ENCODE measurements at regions not wholly inside any gene's neighbourhood (a gene's known extent, or its start where the extent isn't known, plus 50 kb on each side); places are given as distances from the start of the nearest gene placed in this dataset.

- no peak for TF ChIP-seq PPARA (CRISPR knock-in tag; IDR thresholded peaks at IDR 0.05; ENCODE audit: borderline replicate concordance)
- TF ChIP-seq SNAI2 (CRISPR knock-in tag; IDR thresholded peaks at IDR 0.05): no peak
- no peak for TF ChIP-seq ESRRG (CRISPR knock-in tag; IDR thresholded peaks at IDR 0.05)
- no peak for TF ChIP-seq ZNF565 (CRISPR knock-in tag; conservative IDR thresholded peaks at IDR 0.05; ENCODE audit: low read depth)
- TF ChIP-seq ZFP30 (CRISPR knock-in tag; IDR thresholded peaks at IDR 0.05): no peak
- no peak for TF ChIP-seq POU6F1 (CRISPR knock-in tag; IDR thresholded peaks at IDR 0.05; ENCODE audit: borderline replicate concordance, low read depth)
- TF ChIP-seq ZC3H10 (CRISPR knock-in tag; IDR thresholded peaks at IDR 0.05): no peak
- no peak for TF ChIP-seq PATZ1 (CRISPR knock-in tag; IDR thresholded peaks at IDR 0.05; ENCODE audit: borderline replicate concordance)
- no peak for TF ChIP-seq CSRNP3 (CRISPR knock-in tag; IDR thresholded peaks at IDR 0.05)
- TF ChIP-seq TOX (CRISPR knock-in tag; IDR thresholded peaks at IDR 0.05; ENCODE audit: borderline replicate concordance): no peak
- TF ChIP-seq BACH2 (CRISPR knock-in tag; IDR thresholded peaks at IDR 0.05; ENCODE audit: borderline replicate concordance): no peak
- no peak for TF ChIP-seq ZNF70 (CRISPR knock-in tag; IDR thresholded peaks at IDR 0.05)
These were observed 164.4 kb downstream of the USP12 start for GRCh38 chr13:27007166-27007565.

All from SK-N-SH treated with all-trans-retinoic acid at 6 μM for 48 hours (cell line).